AML-193 (cell line): ENCODE measurements at regions not wholly inside any gene's neighbourhood (a gene's known extent, or its start where the extent isn't known, plus 50 kb on each side); places are given as distances from the start of the nearest gene placed in this dataset.

Experiments
- DNase-seq, 2 experiments: peaks; one replicate each; lab custom pipeline; 2025; lab: John Stamatoyannopoulos, UW

DNA sequence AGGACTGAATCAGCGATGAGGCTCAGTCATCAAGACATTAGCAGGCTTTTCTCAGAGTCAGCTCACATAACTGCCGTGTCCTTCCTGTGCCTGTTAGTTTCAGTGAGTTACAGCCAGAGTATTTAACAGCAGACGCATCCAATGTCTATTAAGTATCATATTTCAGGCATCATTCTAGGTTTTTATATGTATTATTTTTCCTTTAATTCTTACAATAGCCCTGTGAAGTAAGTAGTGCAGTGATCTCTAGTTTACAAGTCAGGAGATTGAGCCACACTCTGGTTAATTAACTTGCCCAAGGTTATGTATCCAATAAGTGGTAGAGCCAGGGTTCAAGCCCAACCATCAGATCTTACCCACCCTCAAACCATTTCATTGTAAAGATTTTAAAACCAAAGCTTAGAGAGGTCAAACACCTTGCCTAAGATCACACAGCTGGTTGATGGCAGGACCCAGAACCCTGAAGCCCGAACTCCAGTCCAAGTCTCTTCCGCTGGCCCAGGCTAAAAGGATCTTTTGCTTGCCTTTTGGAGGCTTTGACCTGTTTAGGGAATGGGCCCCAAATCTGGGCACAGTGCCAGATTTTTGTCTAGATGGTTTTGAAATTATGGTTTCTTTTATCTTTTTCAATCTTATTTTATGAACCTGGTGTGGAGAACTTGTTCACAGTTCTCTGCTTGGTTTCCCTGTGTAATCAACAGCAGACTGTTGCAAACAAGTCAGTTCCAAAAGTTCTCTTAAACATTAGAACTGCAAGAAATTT lies 261.2 kb upstream of the CLINT1 start:
- no peak for DNase-seq

DNA sequence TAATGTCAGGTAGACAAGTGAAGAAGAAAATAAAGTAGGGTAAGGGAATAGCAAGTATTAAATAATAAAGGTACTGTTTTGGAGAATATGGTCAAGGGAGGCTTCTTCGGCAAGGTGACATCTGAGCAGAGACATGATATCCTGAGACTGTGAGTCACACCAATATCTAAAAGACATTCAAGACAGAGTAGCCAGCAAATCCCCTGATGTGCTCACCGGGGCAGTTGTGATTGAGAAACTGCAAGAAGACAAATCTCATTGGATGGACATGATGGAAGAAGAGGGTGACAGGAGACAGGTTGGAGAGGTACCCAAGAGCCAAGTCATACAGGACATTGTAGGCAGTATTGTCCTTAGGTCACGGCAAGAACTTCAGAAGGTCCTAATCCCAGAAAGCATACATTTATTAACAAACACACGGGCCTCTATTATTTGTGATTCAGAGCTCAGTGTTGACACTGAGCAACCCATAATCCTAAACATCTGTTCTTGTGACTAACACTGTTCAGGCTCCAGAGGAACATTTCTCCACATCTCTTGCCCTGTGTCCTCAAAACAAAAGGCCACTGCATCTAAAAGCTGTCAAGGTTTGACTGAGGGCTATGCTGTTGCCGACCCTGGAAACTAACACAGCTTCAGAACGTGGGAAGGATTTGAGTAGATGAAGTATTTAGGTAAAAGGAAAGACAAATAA lies 258.7 kb upstream of the CLINT1 start:
- no peak for DNase-seq

DNA sequence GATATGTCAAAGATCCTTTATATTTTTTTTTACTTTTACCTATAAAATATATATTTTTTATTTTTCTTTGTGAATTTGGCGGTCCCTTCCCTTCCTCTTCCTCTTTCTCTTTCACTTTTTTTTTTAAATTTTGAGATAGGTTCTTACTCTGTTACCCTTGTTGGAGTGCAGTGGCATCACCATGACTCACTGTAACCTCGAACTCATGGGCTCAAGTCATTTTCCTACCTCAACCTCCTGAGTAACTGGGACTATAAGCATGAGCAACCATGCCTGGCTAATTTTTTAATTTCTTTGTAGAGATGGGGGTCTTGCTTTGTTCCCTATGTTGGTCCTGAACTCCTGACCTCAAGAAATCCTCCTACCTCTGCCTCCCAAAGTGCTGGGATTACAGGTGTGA lies 258.0 kb upstream of the CLINT1 start:
- DNase-seq, result no peak

DNA sequence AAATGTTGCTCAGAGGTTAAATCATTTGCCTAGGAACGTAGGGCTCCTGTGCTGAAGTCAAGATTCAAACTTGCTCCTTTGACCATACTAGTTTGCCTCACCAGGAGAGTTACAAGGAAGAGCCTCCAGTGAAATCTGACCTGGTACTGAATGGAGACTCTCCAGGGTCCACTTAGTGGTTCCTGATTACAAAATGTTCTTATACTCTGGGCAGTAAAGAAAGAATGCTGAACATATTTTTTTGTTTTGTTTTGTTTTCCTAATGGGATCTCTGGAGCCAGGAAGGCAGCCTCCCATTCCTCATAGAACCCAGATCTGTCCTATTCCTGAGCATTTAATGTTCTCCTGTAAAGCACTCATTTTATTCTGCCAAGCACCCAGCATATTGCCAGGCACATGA lies 256.5 kb upstream of the CLINT1 start:
- no peak for DNase-seq

DNA sequence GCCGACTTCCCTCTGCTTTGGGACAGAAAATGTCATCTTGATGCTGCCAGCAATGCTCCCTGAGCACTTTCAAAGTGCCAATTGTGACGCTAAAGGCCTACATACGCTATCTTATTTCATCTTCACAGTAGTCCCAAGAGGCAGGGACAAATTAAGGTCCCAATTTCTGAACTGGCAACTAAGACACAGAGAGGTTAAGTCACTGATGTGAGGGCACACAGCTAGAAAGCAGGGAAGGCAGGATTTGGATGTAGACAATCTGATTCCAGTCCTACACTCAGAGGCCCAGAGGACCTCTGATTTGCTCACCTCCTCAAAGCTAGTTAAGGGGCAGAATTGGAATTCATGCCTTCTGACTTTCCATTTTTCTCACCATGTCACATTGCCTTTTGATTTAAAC lies 249.2 kb upstream of the CLINT1 start:
- no peak for DNase-seq

DNA sequence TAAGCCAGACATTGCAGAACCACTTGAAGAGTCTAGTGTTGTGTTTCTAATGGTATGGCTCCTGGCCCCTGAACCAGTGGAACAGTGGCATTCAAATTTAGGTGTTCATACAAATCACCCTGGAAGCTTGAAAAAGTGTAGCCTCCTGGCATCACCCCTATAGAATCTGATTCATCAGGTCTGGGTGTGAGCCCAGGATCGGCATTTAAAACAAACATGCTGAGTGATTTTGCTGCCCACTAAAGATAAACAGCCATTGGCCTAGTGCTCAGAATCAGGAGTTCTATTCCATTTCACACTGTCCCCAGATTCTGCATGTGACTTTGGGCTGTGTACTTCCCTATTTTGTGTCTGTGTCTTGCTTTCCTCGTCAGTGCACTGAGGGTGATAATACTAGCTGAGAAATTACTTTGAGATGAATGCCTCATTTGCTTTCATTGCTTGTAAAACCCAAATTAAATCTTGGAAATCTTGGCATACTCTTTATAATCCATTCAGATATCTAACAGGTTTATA lies 241.5 kb upstream of the CLINT1 start:
- no peak for DNase-seq

DNA sequence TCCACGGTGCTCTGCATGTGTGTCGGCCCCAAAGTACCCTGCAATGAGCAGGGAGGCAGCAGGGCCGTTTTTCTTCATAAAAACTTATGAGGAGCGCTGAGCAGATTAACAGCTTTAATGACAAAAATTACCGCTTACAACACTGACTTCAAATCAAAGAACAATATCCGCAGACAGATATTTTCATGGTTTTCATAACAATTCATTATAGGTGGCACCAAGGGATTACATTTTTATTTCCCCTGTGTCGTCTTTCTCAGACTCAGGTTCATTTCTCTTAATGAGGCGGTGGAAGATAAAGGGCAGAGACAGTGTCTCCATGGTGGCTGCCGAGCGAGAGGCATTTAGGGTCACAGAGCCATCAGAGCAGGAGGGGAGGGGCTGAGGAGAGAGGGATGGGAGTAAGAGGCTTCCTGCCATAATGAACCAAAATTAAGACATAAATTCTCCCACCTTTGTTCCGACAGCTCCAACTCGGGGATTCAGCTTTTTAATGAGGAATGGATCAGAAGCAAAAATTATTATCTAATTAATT lies 240.7 kb upstream of the CLINT1 start:
- no peak for DNase-seq

DNA sequence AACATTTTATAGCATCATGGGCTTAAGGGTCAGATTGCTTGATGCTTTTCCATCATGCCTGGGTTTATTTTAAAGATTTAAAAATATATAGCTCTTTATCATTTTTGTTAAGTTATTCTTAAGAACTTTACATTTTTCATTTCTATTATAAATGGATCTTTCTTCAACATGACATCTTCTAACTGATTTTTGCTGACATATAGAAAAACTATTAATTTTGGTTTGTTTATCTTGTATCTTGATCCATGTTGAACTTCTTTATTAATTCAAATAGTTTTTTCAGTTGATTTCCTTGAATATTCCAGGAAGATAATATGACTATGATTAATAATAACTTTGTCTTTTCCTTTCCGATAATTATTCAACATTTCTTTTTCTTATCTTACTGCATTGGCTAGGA lies 237.9 kb upstream of the CLINT1 start:
- no peak for DNase-seq

DNA sequence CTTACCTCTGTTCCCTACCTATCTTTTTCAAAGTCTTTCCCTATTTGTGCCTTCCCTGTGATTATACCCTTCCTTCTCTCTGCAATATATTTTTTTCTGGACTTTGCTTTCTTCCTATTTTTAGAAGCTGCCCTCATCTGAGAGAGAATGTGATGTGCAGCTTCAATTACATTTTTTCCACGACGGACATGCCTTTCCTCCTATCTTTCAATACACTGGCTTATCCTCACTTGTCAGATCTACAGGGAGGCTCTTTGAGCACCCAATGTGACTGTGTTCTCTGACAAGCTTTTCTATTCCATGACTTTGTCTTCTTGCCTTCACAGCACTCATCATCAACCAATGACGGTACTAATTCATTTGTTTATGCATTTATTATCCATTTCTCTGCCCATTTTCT lies 227.9 kb upstream of the CLINT1 start:
- no peak for DNase-seq

DNA sequence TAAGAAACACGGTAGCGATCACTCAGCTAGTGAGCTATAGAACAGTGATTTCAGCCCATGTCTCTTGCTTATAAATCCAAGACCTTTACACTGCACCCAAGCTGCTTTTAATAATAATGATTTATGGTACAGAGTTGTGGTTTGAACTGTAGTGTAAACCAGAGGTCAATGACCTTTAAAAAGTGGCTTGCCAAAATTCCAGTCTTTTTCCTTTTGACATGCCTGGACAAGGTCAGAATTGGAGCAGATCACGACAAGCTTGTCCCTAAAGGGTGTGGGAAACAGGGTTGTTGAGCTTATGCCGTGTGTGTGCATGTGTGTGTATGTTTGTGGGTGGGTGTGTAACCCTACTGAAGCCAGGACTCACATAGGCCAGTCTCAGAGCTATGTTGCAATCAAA lies 225.3 kb upstream of the CLINT1 start:
- no peak for DNase-seq

DNA sequence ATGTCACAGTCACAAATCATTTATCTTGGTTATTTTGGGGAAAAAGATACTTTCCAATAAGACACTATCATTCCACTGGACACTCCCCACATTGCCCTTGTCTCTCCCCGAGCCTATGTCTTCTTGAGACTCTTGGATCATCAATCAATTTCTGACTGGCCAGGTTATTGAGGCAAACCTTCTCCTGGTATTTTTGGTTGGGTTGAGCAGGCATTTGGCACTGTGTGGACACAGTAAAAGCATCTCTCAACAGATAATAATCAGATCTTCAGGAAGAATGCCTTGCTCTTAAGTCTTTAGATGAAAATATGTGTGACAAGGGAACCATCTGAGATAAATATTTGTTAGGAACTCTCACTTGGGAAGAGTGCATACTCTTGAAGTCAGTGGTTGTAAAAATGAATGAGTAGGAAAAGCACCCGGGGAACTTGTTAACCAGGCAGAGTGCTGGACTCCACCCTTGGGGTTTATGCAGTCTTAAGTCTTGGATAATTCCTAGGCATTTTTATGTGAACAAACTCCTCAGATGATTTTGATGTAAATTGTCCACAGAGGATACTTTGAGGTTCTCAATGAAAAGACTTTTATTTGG lies 223.8 kb upstream of the CLINT1 start:
- DNase-seq, result no peak

DNA sequence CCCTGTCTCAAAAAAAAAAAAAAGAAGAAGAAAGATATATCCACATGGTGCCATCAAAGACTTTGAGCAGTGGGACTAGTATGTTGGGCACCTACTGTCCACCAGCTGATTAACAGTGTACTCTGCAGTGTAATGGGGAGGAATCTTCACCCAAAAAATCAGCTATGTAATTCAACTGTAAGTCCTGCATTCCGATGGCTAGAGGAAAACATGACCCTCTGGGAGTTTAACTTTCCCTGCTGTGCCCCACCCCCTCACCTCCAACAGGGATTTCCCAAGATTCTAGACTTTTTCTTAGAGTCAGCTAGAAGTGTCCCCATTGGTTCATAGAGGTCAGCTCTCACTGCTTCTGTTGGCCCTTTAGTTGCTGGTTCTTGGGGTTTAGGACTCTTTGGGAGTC lies 221.2 kb upstream of the CLINT1 start:
- no peak for DNase-seq

DNA sequence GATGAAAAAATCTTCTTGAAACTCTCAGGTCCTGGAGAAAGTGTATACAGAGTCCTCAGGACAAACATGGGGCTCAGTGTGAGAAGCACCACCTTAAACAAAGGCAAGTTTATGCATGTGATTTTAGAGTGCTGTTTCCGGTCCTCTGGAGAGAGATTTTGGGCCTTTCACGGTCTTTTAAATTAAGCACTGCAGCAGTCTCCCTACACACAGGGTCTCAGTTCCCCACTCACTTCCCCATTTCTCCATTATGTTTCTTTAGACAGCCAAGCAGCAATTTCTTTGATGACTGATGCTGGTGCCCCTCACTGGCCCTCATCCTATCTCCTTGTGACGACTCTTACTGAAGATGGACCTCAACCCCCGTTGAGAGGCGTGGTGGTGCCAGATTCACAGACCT lies 220.2 kb upstream of the CLINT1 start:
- no peak for DNase-seq

DNA sequence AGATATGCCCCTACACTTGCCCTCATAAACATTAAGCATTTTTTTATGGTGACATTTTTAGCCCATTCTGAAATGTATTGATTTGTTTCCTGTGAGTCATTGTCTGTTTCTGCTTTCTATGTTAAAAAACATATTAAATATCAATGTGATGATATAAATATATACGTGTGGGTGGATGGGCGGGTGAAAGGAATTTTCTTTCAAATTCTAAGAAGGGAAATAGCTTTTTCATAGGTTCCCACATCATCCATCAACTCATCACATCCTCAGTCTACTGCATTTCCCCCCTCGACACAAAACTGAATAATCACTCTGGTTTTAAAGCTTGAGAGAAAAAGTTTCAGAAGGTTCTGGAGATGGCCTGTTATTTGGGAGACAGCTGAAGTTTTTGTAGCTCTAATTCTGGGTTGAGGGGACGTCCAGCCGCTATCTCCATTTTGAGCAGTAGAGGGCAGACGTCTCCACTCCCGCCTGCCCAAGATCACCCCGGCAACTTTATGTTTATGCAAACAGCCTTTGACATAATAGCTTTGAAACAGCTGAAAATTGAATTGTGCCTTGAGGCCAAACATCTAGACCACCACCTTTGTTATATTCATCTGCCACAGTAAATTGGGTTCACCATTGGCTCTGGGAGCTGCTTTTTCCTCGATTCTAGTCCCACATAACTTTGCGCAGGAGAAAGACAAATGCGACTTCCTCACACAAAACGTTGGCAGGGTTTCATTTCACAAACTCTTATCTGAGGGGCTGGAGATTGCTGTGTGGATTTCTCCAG lies 216.2 kb upstream of the CLINT1 start:
- DNase-seq, result peak; percentile 11 to 40

DNA sequence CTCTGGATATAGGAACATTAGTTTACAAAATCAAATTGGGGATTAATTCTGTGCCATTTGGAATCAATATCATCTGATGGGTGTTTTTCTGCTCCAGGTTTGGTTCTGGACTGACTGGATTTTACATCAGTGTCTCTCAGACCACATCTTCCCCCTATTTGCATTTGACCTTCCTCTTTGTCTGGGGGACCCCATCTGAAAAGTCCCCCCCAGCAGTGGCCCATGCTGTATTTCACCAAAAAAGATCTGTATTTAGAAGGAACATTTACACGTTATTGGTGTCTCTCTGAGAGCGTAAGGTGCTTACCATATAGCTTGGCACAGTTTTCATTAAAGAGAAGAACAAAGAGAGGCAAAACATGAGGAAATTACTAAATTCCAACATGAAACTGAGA lies 215.6 kb upstream of the CLINT1 start:
- no peak for DNase-seq

DNA sequence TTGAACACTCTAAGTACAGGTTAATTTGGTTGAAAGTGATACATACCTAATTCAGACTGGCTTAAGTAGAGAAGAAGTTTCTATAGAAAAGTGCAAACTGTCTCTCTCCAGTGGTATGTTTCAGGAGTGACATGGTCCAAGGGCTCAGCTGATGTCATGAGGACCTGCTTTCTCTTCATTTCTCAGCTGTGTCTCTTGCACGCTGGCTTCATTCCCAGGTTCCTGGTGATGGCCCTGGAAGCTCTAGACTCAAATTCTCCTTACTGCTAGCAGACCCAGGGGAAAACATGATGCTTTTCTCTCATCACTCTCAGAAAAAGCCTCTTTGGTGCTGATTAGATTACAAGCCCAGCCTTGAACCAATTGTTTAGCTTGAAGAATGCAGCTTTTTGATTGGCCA lies 211.9 kb upstream of the CLINT1 start:
- DNase-seq, result no peak

DNA sequence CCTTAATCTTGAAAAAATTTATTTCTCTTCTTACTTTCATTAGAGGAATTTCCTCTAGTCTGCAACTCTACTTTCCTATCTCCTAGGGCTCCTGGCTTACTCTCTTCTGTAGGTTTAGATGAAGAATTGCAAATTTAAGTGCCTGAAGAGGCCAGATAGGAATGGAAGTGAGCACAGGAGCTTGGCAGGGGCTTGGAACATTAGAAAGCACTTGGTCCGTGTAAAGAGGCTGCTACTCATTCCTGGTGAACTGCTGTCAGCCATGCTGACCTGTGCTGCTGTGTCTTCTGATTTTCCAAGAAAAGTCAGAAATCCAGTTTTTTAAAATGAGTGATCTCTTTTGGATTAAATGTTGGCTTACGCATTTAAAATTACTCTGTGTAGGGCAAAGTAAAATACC lies 210.9 kb upstream of the CLINT1 start:
- DNase-seq, result no peak

DNA sequence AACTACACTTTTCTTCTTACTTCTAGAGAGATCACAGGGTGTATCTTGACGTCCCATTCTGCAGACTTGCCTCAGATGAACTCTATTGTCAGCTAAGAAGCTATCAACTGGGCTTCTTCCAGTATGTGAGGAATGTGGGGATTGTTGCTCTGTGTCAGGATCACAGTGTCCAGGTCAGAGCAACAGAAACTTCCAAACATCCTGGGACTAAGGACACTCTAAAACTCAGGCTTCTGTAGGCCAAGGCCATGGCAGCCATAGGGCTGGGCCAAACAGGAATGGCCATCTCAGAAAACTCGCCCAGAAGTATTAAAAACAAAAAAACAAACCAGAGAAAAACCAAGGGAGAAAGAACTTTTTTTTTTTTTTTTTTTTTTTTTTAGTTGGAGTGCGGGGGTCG lies 210.0 kb upstream of the CLINT1 start:
- DNase-seq, result no peak

DNA sequence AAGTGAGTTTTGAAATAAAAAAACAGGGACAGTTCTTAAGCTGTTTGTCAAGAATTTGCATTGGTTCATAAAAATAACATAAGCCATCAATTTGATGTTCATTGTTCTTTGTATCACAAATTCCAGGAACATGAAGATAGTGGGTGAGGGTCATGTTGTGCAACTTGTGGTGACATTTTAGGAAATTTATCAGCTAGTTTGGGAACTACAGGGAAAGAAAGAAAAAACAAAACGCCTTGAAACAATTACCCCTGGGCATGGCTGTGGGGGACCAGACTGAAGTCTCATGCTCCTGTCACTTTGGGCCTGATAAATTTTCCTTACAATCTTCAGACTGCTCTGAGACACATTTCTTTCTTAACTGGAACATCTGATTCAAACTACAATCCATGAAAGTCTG lies 207.1 kb upstream of the CLINT1 start:
- DNase-seq, result no peak

DNA sequence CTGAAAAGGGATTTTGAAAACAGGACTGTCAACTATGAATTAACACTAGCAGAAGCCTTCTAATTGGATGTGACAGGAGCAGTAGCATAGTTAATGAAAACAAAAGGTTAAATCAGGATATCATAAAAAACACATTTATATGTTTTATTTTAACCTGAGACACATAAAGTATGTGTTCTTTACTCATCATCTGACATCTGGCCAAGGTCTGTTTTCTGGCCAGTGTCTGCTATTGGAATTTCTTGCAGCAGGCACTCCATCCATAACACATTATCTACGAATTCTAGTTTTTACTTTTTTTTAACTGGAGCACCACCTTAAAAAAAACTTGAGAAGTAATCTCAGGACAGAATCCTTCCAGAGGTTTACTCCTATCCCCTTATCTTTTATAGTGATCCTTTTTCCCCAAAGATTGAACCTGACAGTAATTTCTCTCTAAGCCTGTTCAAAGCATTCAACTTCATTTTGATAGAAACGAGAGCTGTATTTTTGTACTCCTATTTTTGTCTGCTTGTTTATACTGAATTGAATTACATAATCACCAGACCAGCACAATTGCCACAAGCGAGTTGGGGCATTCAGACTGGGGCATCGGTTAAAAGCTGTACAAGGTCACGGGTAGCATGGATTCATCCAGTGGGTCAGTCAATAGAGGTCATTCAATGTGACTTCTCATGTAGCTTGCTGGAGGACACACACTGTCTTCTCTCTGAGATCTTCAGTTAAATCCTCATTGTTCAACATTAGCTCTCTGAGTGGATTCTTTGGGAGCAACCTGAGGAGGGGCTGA lies 205.6 kb upstream of the CLINT1 start:
- no peak for DNase-seq

DNA sequence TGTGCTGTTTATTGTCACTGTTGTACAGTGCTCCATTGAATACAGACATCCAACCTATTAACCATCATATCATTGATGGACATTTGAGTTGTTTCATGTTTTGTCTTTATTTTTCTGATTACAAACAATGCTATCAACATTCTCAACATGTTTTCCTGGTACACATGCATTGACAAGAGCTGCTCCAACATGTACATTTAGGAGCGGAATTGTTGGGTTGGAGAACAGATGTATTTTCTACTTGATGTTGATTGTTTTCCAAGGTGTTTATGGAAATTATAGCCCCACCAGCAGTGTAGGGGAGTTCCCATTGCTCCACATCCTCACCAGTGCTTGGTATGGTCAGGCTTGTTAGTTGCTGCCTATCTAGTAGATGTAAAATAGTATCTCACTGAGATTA lies 204.1 kb upstream of the CLINT1 start:
- DNase-seq, result no peak
